Fibroblast of peridontal ligament (primary cell): ENCODE measurements at regions not wholly inside any gene's neighbourhood (a gene's known extent, or its start where the extent isn't known, plus 50 kb on each side); places are given as distances from the start of the nearest gene placed in this dataset.

Experiments used
- DNase-seq: peaks from one replicate; pipeline ENCODE4 v3.0.0-alpha.2; 2010; ENCODE audit errors: extremely low read depth

DNA sequence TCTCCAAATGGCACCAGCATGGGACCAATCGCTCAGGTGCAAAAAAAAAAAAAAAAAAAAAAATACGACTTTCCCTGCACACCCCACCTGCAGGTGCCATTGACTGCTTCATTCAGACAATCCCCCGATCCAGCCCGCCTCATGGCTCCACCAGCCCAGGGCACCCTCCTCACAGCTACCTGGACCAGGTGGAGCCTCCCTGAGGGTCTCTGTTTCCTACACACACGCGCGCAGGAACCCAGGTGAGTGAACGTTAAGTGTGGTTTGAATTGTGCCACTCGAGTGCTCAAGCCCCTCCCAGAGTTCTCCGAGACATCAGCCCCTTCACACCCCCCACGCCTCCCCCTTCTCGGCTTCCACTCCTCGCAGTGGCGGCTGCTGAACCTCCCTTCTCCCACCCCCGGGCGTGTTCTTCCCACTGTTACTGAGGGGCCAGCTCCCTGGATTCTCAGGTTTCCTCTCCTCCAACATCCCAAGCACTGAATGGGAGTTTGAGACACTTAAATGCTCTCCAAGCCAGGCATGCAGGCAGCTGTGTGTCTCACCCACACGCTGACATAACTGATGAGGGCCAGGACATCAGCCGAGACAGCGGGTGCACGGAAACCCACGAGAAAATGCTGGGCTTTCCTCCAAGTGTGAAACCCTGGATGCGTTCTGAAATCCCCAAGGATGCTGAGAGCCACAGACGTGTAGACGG, 88.8 kb upstream of the SNTG2 start:
- no peak for DNase-seq

DNA sequence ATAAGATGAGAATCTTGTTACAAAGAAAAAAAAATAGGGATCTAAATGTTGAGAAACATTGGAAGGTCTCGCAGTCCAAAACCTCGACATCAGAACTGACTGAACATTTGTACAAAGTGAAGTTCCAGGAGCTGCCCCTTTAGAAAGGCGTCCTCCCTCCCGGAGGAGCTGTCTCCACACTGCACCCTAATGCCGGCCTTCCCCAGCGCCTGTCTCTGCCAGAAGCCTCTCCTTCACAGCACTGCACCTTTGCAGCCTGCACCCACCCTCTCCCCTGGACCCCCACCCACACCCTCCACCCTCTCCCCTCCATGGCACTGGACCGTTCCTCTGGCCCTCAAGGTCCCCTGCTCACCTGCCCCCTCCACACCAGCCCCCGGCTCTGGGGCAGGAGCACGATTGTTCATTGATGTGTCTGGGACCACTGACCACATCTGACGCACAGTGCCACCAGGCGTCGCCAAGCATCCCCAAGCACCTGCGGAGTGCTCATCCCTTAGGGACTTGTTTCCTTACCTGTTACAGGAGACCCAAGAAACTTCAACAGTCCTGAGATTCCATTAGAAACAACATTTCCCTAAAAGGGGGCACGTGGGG, 90.3 kb upstream of the SNTG2 start:
- no peak for DNase-seq

DNA sequence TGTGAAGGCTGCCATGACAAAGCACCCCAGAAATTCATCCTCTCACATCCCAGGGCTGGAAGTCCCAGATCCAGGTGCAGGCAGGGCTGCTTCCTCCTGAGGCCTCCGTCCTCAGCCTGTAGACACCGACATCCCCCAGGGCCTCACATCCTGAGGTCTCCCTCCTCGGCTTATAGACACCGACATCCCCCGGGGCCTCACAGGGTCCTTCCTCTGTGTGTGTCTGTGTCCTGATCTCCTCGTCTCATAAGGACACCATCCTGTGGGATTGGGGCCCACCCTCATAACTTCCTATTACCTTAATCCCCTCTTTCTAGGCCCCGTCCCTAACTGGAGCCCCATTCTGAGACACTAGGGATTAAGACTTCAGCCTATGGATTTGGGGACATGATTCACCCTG, 92.0 kb upstream of the SNTG2 start:
- no peak for DNase-seq

DNA sequence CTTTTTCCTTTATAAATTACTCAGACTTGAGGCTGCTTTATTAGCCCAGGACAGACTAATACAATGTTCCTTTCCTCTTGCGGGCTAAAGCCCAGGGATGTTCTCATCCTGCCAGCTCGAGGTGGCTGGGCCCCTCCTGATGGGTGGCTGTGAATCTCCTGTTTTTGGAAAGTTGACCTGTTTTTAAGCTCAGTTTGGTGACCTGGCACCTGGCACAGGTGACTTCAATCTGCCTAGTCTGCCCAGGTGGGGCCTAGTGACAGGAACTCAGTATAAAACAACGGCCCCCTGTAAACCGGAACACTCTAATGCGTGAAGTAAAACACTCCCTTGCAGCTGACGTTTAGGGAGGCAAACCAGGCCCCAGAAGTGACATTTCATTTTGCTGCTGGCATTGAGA, 92.7 kb upstream of the SNTG2 start:
- no peak for DNase-seq

DNA sequence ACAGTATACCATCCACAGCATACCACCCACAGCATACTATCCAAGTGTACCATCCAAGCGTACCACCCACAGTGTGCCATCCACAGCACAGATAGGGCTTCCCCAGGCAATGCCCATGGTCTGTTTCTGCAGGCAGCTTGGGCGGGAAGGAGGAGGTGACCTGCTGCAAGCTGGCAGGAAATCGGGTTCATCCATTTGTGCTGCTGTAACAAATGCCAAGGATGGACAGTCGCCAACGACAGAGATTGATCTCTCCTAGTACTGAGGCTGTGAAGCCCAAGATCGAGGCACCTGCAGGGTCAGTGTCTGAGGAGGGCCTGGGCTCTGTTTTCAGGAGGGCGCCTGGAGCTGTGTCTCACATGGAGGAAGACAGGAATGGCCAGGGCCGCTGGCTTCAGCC, 93.6 kb upstream of the SNTG2 start:
- DNase-seq: no peak

DNA sequence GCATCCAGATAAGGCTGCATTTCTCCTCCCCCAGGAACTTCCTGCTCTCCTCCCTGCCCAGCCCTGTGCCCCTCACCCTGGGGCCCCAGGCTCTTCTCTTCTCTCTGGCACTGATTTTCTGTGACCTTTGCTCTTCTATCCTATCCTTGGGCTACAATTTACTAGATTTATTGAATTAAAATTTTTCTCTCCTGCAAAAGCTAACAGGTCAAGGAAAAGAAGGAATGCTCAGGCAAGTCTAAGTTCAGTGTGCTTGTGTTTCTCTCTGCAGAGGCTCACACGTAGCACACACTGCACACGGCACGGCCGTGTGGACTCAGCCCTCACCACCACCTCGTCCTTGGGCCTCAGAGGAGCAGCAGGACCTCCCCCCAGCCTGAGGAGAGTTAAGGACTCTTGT, 94.2 kb upstream of the SNTG2 start:
- DNase-seq: no peak

DNA sequence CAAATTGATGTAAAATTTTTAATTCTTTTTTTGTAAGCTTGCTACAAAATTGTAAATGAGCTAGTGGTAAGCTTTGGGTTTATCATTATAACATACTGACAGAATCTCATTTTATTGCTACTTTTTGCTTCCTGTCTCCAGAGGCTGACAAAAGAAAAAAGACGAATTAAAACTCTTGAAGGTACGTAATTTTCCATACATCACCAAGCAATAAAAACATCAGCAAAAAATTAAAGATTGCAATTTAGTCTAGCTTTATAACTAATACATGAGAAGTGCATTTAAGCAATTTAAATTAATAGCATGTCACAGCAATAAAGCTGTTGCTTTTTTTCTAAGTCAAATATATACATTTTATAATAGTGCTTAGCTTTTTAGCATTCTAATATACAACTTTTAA, 94.6 kb upstream of the SNTG2 start:
- DNase-seq: no peak

DNA sequence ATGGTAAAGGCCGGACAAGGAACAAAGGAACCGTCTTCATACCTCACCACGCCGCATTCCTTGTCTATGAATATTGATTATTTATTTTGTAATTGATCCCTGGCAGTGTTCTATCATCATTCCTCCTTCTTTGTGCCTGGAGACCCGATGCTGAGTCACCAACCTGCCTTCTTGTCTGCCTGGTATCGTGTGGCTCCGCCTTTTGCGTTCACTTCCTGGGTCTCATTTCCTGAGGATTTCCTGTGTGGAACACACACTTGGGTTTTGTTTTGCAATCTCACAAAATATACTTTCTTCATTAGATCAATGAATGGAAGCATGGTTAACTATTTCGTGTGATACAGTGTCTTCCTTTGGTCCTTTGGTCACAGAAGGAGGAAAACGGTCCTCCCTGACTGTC, 95.5 kb upstream of the SNTG2 start:
- no peak for DNase-seq

DNA sequence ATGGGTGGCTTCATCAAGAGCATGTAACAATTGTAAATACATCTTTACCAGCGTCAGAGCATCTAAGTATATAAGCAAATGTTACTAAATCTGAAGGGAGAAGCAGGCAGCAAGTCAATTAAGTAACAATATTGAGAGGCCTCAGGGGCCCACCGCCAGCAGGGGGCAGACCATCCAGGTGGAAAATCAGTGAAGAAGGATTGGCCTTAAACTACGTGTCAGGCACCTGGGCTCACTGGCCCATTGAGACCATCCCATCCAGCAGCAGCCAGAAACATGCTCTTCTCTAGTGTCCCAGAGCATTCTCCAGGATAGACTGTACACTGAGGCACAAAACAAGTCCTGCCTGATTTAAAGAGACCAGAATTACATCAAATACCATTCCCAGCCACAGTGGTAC, 96.2 kb upstream of the SNTG2 start:
- peak; percentile 31 for DNase-seq

DNA sequence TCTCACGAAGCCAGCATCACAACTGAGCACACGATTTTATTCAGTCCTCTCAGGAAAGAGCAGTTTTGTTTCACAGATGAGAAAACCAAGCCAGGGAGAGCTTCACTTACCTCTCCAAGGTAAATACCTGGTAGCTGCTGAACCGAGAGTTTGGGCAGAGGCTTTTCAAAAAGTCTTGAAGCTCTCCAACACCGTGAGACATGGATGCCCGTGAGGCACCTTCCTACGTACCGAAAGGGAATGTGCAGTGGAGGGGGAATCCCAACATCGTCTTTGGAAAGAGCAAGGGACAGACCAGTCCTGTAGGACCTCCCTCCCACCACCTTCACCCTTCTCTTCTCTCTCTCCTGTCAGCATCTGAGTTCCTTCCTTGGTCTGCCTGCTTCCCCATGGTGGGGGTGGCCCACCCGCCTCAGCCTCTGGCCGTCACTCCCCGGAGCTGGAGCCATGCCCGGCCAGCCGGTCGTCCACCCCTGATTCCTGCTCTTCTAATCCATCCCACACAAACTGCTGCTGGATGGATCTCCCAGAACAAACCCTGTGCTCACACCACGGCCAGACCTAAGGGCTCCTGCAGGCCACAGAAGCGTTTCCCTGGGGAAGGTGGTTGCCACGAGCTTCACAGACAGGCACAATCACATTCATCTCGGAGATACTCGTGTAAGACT, 97.3 kb upstream of the SNTG2 start:
- no peak for DNase-seq

DNA sequence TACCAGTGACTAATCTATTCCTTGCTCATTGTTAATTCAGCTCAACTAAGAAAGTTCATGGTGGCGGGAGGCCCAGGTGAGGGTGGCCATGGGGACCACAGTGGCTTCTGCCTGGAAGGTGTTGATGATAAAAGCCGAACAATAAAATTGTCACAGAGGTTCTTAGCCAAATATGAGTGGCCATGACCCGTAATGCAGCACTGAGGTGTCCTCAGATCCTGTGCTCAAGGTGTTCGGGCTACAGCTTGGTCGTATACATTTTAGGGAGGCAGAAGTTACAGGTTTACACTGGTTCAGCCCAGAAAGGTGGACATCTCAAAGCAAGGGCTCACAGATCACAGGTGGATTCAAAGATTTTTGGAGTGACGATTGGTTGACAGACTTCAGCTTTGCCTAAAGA, 98.5 kb upstream of the SNTG2 start:
- DNase-seq: no peak

DNA sequence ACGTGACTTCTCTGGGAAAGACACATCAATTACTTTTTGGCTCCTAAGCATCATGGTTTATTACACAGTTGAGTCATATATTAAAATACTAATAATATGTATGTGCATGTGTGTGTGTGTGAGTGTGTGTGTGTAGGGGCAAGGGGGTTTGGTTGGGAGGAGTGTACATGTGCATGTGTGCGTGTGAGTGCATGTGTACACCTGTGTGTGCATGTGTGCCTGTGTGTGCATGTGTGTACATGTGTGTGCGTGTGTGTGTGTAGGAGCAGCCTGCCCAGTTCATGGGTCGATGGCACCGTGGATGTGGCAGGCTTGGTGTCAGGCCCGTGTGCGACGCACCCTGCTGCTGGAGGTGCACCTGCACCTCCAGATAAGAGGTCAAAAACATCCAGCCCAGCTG, 99.0 kb upstream of the SNTG2 start:
- no peak for DNase-seq

DNA sequence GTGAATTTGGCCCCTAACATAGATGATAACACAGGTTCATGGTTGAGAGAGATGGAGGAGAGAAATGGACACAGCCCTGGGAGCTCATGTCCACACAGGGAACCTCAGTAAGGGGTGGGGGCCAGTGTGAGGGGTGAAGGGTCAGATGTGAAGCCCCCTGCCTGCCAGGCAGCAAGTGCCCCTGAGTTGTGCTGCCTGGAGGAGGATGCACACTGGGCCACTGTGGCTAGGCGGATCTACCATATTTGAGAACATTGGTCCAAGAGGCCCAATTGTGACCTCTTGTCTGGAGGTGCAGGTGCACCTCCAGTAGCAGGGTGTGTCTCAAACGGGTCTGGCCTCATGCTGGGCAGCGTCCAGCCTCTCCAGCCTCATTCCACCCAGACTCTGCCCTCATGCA, 99.6 kb upstream of the SNTG2 start:
- no peak for DNase-seq

DNA sequence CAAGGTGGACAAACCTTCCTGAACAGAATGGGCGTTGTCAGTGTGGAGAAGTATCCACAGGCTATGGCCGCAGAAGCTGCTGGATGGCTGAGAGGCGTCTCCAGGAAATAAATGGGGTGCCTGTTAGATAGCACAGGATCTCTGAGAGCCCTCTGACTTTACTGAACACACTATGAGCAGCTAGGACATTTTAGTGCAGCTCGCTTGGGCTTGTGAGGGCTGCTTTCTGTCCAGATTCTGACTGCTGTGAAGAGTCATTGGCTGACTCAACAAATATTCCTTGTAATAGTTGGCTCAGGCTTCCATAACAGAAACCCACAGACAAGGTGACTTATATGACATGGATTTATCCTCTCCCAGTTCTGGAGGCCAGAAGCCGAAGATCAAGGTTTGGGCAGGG, 100.2 kb upstream of the SNTG2 start:
- DNase-seq: no peak

DNA sequence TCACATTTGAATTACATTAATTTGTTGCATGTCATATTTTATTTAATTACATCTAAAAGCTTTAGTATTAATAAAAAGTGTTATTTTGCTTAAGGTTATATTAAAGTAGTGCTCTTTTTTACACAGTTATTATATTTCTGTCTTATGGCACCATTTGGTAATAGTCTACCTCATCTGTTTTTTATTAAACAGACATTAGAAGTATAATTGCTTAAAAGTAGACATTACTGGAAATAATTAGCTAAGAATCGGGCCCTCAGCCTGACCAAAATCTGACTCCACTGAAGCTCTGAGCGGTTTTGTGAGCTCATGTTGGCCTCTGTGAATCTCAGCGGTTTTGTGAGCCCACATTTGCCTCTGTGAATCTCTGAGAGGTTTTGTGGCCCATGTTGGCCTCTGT, 102.5 kb upstream of the SNTG2 start:
- peak; percentile 17 for DNase-seq

DNA sequence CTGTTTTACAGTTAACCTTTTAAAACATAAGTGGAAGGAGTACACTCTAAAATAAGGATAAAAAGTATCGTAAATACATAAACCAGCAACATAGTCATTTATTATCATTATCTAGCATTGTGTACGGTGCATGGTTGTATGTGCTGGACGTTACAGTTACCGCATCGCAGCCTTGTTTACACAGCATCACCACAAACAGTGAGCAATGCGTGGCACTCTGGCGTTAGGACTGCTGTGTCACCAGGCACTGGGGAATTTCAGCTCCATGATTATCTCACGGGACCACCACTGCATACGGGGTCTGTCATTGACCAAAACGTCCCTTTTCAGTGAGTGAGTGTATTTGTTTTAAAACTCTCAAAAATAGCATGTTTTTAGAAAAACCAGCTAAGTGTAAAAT, 103.0 kb upstream of the SNTG2 start:
- no peak for DNase-seq

DNA sequence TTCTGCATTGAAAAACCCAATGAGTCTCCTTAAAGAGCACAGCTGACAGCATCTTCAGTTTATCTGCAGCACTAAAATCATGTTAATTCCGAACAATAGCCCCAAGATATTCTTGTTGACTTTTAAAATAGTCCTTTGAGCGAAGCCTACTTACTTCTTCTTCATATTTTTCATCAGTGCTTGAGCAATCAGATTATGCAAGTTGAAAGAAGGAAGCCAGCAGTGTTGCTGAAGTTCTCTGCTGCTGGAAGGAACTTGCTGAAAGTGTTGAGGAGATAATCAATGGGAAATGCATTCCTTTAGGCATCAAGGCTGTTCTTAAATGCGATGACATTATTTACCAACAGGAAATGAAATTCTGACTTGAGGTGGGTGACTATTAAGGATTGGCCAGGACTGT, 105.9 kb upstream of the SNTG2 start:
- DNase-seq: no peak

DNA sequence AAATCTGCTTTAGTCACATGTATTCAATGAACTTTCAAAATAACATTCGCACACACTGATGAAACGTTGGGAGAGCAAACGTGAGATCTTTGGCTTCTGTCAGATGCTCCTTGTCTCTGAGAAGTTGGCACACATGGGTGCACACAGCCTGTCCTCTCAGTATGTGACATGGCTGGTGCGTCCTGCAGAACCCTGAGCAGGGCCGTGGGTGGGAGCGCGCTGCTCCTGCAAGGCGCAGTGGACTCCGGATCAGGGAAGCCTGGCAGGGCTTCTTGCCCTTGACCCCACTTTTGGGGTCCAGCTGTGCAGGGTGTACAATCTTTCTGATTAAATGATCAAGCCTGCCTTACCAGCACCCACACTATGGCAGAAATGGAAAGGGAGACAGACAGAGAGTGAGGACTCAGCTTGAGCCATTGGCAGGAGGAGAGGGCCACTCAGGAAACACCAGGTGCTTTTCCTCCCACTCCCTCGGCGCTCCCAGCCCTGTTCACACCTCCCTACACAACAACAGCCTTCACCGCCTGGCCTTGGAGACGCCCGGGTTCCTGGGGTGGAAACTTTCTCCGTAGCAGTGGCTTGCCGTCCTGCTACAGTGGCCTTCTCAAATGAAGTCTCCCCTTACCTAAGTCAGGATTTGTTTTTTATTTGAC, 108.4 kb upstream of the SNTG2 start:
- DNase-seq: no peak

DNA sequence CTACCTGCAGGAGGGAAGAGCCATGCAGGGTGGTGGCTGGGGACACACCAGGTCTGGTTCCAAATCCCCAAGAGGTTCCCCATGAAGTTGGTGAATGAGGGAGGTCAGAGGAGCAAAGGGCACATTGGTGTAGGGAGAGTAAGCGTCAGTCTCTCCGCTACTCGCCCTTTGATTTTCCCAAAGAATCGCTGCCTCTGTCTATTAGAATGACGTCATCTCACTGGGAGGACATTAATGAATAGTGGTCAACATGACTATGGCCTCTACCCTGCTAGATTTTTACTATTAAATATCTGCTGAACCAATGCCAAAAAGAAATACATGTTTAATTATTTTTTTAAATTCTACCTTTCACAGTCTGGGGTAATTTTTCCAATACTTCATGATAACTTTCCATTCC, 109.6 kb upstream of the SNTG2 start:
- DNase-seq: no peak

DNA sequence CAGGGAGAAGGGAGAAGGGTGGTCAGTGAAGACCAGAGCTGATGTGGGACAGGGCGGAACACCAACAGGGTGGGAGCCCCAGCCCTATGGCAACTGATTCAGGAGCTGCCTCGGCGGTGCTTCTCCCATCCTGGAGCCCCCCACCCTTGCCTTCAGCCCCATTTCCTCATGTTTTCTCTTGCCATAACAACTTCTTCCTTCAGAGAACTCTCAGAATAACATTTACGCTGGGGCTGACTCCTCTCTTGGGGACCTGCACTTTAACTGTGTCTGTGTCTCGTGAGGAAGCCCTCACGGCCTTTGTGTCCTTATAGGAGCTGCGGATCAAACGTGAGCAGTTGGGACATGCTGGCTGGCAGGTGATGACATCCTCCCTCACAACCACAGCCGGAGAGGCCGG, 116.4 kb upstream of the SNTG2 start:
- DNase-seq: no peak

DNA sequence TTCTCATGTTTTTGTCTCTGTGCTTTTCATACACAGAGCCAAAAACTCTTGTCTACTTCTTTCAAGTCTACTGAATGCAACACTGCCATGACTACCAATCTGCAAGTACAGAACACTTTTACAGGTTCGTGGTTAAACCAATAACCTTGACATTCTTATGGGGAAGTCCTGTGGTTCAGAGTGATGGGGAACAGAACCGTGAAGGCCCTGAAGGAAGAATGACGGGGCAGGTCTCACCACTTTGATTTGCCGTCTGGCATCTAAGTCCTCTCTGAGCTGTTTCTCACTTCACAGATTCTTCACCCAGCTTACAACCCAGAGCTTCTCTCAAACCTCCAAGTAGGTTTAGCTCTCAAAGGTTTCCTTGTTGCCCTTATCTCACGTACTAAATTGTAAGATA, 117.5 kb upstream of the SNTG2 start:
- DNase-seq: no peak

DNA sequence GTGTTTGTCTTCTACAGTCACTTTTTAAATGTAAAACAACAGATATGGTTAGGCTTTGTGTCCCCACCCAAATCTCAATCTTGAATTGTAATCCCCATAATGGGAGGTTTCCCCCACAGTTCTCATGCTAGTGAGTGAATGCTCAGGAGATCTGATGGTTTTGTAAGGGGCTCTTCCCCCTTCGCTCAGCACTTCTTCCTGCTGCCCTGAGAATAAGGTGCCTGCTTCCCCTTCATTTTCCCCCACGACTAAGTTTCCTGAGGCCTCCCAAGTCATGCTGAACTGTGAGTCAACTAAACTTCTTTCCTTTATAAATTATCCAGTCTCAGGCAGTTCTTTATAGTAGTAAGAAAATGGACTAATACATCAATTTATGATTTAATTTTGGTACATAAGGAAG, 118.0 kb upstream of the SNTG2 start:
- no peak for DNase-seq

DNA sequence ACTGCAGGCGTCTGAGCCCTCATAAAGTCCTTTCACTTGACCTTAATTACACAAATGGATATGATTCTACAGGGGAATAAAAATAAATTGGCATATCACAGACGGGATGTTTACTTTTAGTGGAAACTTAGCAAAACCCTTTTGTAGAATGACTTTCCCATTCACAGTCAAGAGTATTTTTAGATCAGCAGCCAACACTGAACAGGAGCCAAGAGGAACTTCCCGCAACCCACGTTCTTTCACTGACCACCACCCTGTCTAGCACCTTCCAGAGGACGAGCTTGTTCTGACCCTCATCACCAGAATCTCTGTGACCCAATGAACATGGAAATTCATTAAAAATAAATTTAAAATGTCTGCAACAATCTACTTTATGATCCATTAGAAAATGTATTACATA, 119.0 kb upstream of the SNTG2 start:
- DNase-seq: no peak
